HepG2 (cell line): ENCODE measurements at regions not wholly inside any gene's neighbourhood (a gene's known extent, or its start where the extent isn't known, plus 50 kb on each side); places are given as distances from the start of the nearest gene placed in this dataset.

Source experiments
- GLI4 ChIP-seq: sonication (generic); formaldehyde crosslinking; IDR thresholded peaks from 2 replicates; pipeline ENCODE4 v1.5.1; 2020; ENCODE audit warnings: missing genetic modification reagents, mild to moderate bottlenecking, moderate library complexity, borderline replicate concordance
- MED13 ChIP-seq: sonication (generic); formaldehyde crosslinking; IDR thresholded peaks from 2 replicates; pipeline ENCODE4 v1.5.0; 2020; ENCODE audit warnings: missing genetic modification reagents
- NFIB ChIP-seq: sonication (generic); formaldehyde crosslinking; IDR thresholded peaks from 2 replicates; pipeline ENCODE4 v1.9.0; 2021; ENCODE audit warnings: missing genetic modification reagents, mild to moderate bottlenecking, borderline replicate concordance
- SYNCRIP ChIP-seq: fragments of 200-400 bp; formaldehyde crosslinking; IDR thresholded peaks from 2 replicates; pipeline ENCODE4 v1.6.1; 2018; ENCODE audit warnings: mild to moderate bottlenecking, low read depth, low read length; ENCODE audit not compliant: insufficient read depth
- XBP1 ChIP-seq: sonication (generic); formaldehyde crosslinking; IDR thresholded peaks from 2 replicates; pipeline ENCODE4 v1.5.0; 2020; ENCODE audit warnings: missing genetic modification reagents
- ZNF234 ChIP-seq: sonication (generic); formaldehyde crosslinking; conservative IDR thresholded peaks from 2 replicates; pipeline ENCODE4 v1.5.1; 2020; ENCODE audit warnings: mild to moderate bottlenecking, missing genetic modification reagents
- TF ChIP-seq, protein P1 (sequence below): sonication (generic); formaldehyde crosslinking; IDR thresholded peaks from 2 replicates; pipeline ENCODE4 v1.5.0; 2020; ENCODE audit warnings: mild to moderate bottlenecking, missing genetic modification reagents, borderline replicate concordance

DNA sequence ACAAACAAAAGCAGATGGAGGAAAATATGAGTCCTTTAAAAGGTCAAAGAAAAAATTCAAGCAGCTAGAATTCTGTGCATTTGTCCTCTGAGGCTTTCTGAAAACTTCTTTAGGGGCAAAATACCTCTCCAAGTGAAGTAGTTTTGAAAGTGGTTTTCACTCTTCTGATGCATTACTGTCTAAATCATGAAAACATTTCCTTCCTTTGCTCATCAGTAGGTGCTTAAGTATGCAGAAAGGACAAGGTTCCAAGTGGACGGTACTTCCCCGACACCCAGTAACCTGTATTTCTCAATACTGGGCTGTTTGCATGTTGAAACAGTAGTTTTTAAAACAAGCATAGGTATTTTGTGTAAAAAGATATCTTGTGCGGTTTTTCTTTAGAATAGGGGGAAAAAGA, 189.1 kb upstream of the ERBB4 start (continued):
- TF ChIP-seq, protein P1, sequence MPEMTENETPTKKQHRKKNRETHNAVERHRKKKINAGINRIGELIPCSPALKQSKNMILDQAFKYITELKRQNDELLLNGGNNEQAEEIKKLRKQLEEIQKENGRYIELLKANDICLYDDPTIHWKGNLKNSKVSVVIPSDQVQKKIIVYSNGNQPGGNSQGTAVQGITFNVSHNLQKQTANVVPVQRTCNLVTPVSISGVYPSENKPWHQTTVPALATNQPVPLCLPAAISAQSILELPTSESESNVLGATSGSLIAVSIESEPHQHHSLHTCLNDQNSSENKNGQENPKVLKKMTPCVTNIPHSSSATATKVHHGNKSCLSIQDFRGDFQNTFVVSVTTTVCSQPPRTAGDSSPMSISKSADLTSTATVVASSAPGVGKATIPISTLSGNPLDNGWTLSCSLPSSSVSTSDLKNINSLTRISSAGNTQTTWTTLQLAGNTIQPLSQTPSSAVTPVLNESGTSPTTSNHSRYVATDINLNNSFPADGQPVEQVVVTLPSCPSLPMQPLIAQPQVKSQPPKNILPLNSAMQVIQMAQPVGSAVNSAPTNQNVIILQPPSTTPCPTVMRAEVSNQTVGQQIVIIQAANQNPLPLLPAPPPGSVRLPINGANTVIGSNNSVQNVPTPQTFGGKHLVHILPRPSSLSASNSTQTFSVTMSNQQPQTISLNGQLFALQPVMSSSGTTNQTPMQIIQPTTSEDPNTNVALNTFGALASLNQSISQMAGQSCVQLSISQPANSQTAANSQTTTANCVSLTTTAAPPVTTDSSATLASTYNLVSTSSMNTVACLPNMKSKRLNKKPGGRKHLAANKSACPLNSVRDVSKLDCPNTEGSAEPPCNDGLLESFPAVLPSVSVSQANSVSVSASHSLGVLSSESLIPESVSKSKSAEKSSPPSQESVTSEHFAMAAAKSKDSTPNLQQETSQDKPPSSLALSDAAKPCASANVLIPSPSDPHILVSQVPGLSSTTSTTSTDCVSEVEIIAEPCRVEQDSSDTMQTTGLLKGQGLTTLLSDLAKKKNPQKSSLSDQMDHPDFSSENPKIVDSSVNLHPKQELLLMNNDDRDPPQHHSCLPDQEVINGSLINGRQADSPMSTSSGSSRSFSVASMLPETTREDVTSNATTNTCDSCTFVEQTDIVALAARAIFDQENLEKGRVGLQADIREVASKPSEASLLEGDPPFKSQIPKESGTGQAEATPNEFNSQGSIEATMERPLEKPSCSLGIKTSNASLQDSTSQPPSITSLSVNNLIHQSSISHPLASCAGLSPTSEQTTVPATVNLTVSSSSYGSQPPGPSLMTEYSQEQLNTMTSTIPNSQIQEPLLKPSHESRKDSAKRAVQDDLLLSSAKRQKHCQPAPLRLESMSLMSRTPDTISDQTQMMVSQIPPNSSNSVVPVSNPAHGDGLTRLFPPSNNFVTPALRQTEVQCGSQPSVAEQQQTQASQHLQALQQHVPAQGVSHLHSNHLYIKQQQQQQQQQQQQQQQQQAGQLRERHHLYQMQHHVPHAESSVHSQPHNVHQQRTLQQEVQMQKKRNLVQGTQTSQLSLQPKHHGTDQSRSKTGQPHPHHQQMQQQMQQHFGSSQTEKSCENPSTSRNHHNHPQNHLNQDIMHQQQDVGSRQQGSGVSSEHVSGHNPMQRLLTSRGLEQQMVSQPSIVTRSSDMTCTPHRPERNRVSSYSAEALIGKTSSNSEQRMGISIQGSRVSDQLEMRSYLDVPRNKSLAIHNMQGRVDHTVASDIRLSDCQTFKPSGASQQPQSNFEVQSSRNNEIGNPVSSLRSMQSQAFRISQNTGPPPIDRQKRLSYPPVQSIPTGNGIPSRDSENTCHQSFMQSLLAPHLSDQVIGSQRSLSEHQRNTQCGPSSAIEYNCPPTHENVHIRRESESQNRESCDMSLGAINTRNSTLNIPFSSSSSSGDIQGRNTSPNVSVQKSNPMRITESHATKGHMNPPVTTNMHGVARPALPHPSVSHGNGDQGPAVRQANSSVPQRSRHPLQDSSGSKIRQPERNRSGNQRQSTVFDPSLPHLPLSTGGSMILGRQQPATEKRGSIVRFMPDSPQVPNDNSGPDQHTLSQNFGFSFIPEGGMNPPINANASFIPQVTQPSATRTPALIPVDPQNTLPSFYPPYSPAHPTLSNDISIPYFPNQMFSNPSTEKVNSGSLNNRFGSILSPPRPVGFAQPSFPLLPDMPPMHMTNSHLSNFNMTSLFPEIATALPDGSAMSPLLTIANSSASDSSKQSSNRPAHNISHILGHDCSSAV (CRISPR knock-in tag) = no peak
- TF ChIP-seq XBP1 = no peak
- no peak for TF ChIP-seq ZNF234 (CRISPR knock-in tag)
- no peak for TF ChIP-seq GLI4 (CRISPR knock-in tag)
- no peak for TF ChIP-seq SYNCRIP
- no peak for TF ChIP-seq MED13 (CRISPR knock-in tag)
- no peak for TF ChIP-seq NFIB (CRISPR knock-in tag)
- TF ChIP-seq, all 625 proteins: peak for 0
